HepG2 (cell line): ENCODE measurements at regions not wholly inside any gene's neighbourhood (a gene's known extent, or its start where the extent isn't known, plus 50 kb on each side); places are given as distances from the start of the nearest gene placed in this dataset.

Experiments
- ATAC-seq: fragments of 200-7000 bp; cut with Tn5 transposase; 3 replicates; pipeline ENCODE4 v1.9.1; 2020; ENCODE audit warnings: mild to moderate bottlenecking, moderate library complexity
- BruUV-seq: library from RNA; stranded (reverse); fragments of 400-500 nt; replicated peaks from 2 replicates; lab custom pipeline; 2021; lab: Mats Ljungman, UMichigan
- CTCF ChIA-PET: fragments of 300-600 bp; formaldehyde crosslinking; extraction: SDS; loops from one replicate; lab custom pipeline; 2021; ENCODE audit warnings: low total read pairs, inconsistent platforms, low intra/inter-chr PET ratio; lab: Yijun Ruan, JAX
- POLR2A ChIA-PET: fragments of 350-600 bp; sonication (Branson Sonifier 250); formaldehyde crosslinking; loops from one replicate; lab custom pipeline; 2020; ENCODE audit warnings: antibody characterized with exemption, inconsistent platforms; lab: Yijun Ruan, JAX
- DNase-seq: peaks from one replicate; pipeline ENCODE4 v3.0.0-alpha.2; 2015; ENCODE audit warnings: low spot score
- FAIRE-seq: peaks from 3 replicates; lab custom pipeline; 2011; peaks lifted over from hg19 to GRCh38; lab: Jason Lieb, UNC
- H2AFZ ChIP-seq: one replicate; pipeline ENCODE4 v1.6.1; 2011; ENCODE audit warnings: low read length, inconsistent platforms
- H3K27ac ChIP-seq: fragments of 300-600 bp; 3 replicates; pipeline ENCODE4 v1.8.0; 2011; ENCODE audit warnings: mixed run types, mild to moderate bottlenecking, mixed read lengths, low read length, inconsistent platforms; ENCODE audit not compliant: insufficient read depth; ENCODE audit errors: extremely low read length
- H3K27me3 ChIP-seq, 2 experiments: fragments of 200-600 bp in 1 of 2; 2 replicates in 1 of 2; 3 replicates in 1 of 2; pipeline versions ENCODE4 v1.6.0 to v1.8.0; 2011; ENCODE audit warnings: low read length in 2 of 2, mild to moderate bottlenecking in 2 of 2, moderate library complexity in 2 of 2, inconsistent platforms in 1 of 2; ENCODE audit not compliant: insufficient read depth in 2 of 2, control insufficient read depth in 1 of 2
- H3K36me3 ChIP-seq, 2 experiments: fragments of 200-600 bp in 1 of 2; replicated peaks in 1 of 2; 2 replicates in 1 of 2; 3 replicates in 1 of 2; pipeline versions ENCODE4 v1.5.1 to v1.8.0; 2011; ENCODE audit warnings: low read length in 2 of 2, inconsistent platforms in 1 of 2; ENCODE audit not compliant: insufficient read depth in 2 of 2, control insufficient read depth in 1 of 2
- H3K4me1 ChIP-seq: 2 replicates; pipeline ENCODE4 v1.5.1; 2012; ENCODE audit warnings: low read length, inconsistent platforms; ENCODE audit not compliant: insufficient read depth
- H3K4me2 ChIP-seq: 2 replicates; pipeline ENCODE4 v1.6.0; 2011; ENCODE audit warnings: low read depth, low read length, inconsistent platforms
- H3K4me3 ChIP-seq, 3 experiments: fragments of 200-600 bp in 1 of 3; sonication (generic), shearing (Covaris generic) in 1 of 3; replicated peaks in 1 of 3; 2 replicates each; pipeline ENCODE4 v1.5.1; 2011 to 2016; ENCODE audit warnings: low read length in 3 of 3, inconsistent platforms in 2 of 3, low read depth in 2 of 3, mild to moderate bottlenecking in 2 of 3, control low read depth in 1 of 3, mixed read lengths in 1 of 3; ENCODE audit not compliant: insufficient read depth in 1 of 3
- H3K79me2 ChIP-seq: one replicate; pipeline ENCODE4 v1.6.1; 2011; ENCODE audit warnings: low read length, inconsistent platforms; ENCODE audit not compliant: insufficient read depth
- H3K9ac ChIP-seq: 2 replicates; pipeline ENCODE4 v1.6.0; 2011; ENCODE audit warnings: mild to moderate bottlenecking, low read depth, low read length, inconsistent platforms; ENCODE audit not compliant: insufficient read depth
- H3K9me3 ChIP-seq: 2 replicates; pipeline ENCODE4 v1.5.1; 2012; ENCODE audit warnings: mild to moderate bottlenecking, low read length
- H4K20me1 ChIP-seq: 2 replicates; pipeline ENCODE4 v1.6.0; 2011; ENCODE audit warnings: inconsistent platforms, mild to moderate bottlenecking, low read length, moderate library complexity; ENCODE audit not compliant: insufficient read depth
- ETV5 ChIP-seq: IDR thresholded peaks from 2 replicates; pipeline ENCODE4 v1.6.1; 2018; ENCODE audit warnings: missing biosample characterization, missing genetic modification reagents, inconsistent platforms, borderline replicate concordance
- FOXC1 ChIP-seq: sonication (generic); formaldehyde crosslinking; IDR thresholded peaks from 2 replicates; pipeline ENCODE4 v1.8.0; 2022; ENCODE audit warnings: mild to moderate bottlenecking, missing genetic modification reagents, borderline replicate concordance
- GTF3A ChIP-seq: sonication (generic); formaldehyde crosslinking; conservative IDR thresholded peaks from 2 replicates; pipeline ENCODE4 v1.4.0; 2020; ENCODE audit warnings: mild to moderate bottlenecking, missing genetic modification reagents
- XRCC5 ChIP-seq: fragments of 200-400 bp; formaldehyde crosslinking; optimal IDR thresholded peaks from 2 replicates; pipeline ENCODE3; 2017; ENCODE audit warnings: mild to moderate bottlenecking, low read length
- ZNF546 ChIP-seq: sonication (generic); formaldehyde crosslinking; conservative IDR thresholded peaks from 2 replicates; pipeline ENCODE4 v1.8.1; 2023; ENCODE audit warnings: mild to moderate bottlenecking, missing genetic modification reagents
- WGBS: methylation state at CpG from one replicate; pipeline ENCODE4 v1.1.6; 2017; ENCODE audit warnings: low lambda C conversion rate; 5-methylcytosine and 5-hydroxymethylcytosine counted together
- in situ Hi-C: cut with HindIII; loops from 2 replicates; pipeline ENCODE4 v1.10.0; 2017; ENCODE audit warnings: low pct_unique_long_range_greater_than_20kb; ENCODE audit not compliant: extremely low pct_ligation_motif_present
- intact Hi-C: fragments of 100-400 bp; cut with micrococcal nuclease; formaldehyde crosslinking; loops from one replicate; pipeline ENCODE4 v1.10.0; 2022; ENCODE audit not compliant: unreplicated experiment
- TF ChIP-seq, protein P1 (sequence below): sonication (generic); formaldehyde crosslinking; IDR thresholded peaks from 2 replicates; pipeline ENCODE4 v1.5.0; 2020; ENCODE audit warnings: mild to moderate bottlenecking, missing genetic modification reagents, moderate library complexity

DNA sequence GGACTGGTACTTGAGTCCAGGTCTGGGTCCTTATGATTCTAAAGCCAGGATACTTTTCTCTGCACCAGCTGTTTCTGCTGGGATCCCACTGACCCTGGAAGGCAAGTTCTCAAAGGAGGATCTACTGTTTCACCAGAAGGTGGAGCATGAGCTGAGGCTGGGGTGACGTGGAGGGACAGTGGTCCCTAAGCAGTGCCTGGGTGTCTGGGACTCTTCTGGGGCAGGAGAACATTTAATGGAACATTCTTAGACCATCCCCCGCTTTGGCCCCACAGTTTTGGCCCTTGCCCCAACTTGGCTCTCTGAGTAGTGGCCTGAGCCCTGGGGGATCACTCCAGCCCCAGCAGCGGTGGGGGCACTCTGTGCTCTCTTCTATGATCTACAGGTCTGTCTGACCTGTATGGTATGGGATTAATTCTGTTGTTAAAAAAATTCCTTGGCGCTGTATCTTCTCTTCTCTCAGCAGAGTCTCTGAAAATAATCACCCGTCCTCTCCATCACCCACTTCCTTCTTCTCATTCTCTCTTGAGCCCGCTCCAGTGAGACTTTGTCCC is 60.3 kb upstream of the CSF3R start:
- no peak overlapping the region for H3K9ac ChIP-seq
- H3K27me3 ChIP-seq, result 0 out of 5 replicates have a peak, but pooled peaks cover 0 to 3% of the 10 kb centered on the region in 2 experiments
- H3K4me2 ChIP-seq, result no peak overlapping the region
- ATAC-seq (peak; percentile 92), FAIRE-seq (peak; percentile 83), DNase-seq (peak; percentile 15)
- H2AFZ ChIP-seq, result no peak overlapping the region
- H3K36me3 ChIP-seq, result no peaks in the 10 kb centered on the region
- H3K27ac ChIP-seq, result no peak overlapping the region
- WGBS, result 31% methylated on average over 4 of the region's 6 CpGs
- no peaks in the 10 kb centered on the region for H3K79me2 ChIP-seq
- in situ Hi-C loops, result no loop called here
- no TSS peak for BruUV-seq
- peak; percentile 32 for TF ChIP-seq XRCC5
- no peak for TF ChIP-seq ETV5 (CRISPR knock-in tag)
- TF ChIP-seq FOXC1 (CRISPR knock-in tag), result 0 out of 2 replicates have a peak, but pooled peaks have one; percentile 6
- TF ChIP-seq, protein P1, sequence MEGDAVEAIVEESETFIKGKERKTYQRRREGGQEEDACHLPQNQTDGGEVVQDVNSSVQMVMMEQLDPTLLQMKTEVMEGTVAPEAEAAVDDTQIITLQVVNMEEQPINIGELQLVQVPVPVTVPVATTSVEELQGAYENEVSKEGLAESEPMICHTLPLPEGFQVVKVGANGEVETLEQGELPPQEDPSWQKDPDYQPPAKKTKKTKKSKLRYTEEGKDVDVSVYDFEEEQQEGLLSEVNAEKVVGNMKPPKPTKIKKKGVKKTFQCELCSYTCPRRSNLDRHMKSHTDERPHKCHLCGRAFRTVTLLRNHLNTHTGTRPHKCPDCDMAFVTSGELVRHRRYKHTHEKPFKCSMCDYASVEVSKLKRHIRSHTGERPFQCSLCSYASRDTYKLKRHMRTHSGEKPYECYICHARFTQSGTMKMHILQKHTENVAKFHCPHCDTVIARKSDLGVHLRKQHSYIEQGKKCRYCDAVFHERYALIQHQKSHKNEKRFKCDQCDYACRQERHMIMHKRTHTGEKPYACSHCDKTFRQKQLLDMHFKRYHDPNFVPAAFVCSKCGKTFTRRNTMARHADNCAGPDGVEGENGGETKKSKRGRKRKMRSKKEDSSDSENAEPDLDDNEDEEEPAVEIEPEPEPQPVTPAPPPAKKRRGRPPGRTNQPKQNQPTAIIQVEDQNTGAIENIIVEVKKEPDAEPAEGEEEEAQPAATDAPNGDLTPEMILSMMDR (CRISPR knock-in tag), result peak; percentile 51
- no peak for TF ChIP-seq GTF3A (CRISPR knock-in tag)
- TF ChIP-seq ZNF546 (CRISPR knock-in tag), result no peak
- CTCF ChIA-PET, result no interaction called here
- intact Hi-C loops, result no loop called here
- POLR2A ChIA-PET, result interaction anchor here (1.0 kb wide), 1 partner anchor 56 kb away, joined by 3 read pairs; no protein-coding TSS in a partner anchor
- H4K20me1 ChIP-seq, result no peaks in the 10 kb centered on the region
- H3K4me3 ChIP-seq, result no peak overlapping the region
- H3K4me1 ChIP-seq, result peaks cover 13% of the 10 kb centered on the region
- no peaks in the 10 kb centered on the region for H3K9me3 ChIP-seq
